NCI-H146 treated with DMSO at 0.1 percent for 48 hours (cell line): ENCODE measurements at regions not wholly inside any gene's neighbourhood (a gene's known extent, or its start where the extent isn't known, plus 50 kb on each side); places are given as distances from the start of the nearest gene placed in this dataset.

Experiments
- DNase-seq: peaks from one replicate; lab custom pipeline; 2025; ENCODE audit not compliant: unreplicated experiment; lab: John Stamatoyannopoulos, UW

DNA sequence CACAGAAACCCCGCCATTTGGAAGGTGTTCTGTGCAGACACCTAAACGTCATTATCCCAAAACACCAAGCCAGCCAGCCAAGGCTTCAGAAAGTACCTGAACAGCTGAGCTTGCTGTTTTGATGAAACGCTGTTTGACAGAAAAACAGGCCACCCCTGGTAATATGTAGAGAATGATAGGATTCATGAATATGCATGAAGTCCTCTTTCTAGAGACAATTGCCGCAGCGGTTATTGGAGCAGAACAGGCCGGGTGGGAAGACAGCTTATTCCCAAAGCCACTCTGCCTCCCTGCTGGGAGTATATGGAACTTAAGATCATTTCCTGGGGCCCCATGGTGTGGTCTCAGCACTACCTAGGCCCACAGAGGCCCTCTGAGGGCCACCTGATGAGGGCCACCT, 229.5 kb downstream of the UQCRFS1 start:
- no peak for DNase-seq

DNA sequence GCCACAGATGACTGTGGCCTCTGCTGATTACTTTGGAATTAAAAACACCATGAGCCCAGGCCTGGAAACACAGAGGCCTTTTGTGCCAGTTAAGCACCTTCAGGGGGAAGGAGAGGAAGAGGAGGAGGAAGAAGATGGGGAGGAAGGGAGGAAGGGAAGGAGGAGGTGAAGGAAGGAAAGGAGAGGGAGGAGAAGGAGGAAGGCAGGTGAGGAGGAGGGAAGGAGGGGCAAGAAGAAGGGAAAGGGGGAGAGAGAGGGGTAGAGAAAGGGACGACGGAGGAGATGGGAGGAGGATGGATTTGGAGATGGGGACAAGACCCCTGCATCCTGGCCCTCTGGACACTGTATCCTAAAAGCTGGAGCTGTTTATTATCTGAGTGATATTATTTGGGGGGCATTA, 231.0 kb downstream of the UQCRFS1 start:
- no peak for DNase-seq

DNA sequence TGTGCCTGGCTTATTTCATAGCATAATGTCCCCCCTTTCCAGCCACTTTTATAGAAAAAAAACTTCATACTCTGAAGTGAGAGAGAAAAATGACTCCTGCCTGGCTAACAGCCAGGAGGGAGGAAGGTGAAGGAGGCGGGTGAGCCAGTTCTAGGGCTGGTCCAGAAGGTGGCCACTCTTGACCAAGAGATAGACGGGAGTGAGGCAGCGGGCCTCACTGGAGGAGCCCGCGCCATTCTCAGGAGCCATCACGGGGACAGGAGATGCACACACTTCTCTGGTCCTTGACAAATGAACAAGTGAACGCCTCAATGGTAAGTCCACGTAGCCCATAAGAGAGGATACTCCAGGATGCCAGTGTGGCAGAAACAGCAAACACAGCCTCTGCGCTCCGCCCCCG, 231.4 kb downstream of the UQCRFS1 start:
- no peak for DNase-seq

DNA sequence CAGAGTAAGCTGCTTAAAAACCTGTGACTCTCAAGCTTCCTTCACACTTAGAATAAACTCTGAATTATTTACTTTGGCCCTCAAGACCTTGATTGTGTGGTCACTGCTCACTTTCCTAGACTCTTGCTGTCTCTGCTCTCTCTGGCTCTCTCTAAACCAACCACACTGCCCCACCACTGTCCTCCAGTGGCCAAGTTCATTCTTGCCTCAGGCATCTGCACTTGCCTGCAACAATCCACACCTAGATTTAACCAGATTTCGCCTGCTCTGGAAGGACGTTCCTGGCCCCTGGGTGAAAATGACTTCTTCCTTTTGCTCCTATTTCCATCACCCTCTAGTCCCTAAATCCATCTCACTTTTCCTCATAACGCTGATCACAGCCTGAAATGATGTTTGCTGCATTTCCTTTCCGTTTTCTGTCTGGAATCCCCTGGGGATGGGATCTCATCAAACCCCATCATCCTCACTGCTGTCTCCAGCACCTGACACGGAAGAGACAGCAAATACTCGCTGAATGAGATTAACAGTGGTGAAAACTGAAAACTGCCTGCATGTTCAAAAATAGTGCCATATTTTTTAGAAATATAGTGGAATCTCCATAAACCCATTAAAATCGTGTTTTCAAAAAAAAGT, 232.6 kb downstream of the UQCRFS1 start:
- no peak for DNase-seq

DNA sequence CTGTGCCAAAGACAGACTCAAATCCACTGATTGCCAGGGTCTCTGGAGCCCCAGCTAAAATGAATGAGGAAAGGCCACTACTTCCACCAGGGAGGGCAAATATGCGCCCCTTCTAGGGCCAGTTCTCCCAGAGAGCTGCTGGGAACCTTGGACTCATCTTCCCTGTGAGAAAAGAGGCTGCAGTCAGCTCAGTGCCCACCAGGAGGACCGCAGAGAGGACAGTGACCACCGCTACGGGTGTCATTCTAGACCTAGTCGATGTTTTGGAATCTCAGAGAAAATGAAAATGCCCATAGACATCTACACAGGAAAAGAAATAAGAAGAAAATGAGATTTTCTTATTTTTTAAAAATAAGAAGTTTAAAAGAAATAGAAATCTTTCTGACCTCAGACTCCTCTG, 235.1 kb downstream of the UQCRFS1 start:
- DNase-seq, result no peak

DNA sequence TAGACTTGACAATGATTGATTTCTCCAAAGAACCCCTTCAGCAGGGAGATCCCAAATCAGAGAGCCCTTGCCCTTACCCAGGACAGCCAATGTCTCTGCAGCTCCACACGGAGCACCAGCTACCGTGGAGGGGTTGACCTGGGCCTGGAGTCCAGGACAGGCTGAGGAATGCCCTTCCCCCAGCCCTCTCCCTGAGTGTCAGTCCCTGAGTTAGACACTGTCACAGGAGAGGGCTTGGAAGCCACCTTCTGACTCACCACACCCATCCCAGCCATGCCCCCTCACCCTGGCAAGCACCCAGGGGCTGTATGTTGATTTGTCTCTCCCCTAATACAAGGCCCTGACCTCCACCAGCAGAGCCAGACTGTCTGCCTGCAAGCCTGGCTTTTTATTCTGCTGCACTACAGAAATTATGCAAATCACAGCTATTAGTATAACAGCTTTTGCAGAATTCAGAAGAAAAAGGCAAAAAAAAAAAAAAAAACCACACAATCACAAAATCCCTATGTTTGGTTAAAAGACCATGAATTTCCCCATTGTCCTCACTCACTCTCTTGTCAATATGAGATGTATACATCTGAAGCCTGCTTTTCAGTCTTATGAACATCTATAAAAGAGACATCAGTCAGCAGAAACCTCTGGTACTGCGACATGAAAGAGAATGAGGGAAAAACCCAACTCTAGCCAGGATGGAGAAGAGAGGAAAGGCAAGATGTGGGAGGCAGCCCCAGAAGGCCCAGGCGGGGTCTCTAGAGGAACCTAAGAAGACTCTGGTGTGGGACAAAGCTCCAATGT, 240.7 kb downstream of the UQCRFS1 start:
- no peak for DNase-seq

DNA sequence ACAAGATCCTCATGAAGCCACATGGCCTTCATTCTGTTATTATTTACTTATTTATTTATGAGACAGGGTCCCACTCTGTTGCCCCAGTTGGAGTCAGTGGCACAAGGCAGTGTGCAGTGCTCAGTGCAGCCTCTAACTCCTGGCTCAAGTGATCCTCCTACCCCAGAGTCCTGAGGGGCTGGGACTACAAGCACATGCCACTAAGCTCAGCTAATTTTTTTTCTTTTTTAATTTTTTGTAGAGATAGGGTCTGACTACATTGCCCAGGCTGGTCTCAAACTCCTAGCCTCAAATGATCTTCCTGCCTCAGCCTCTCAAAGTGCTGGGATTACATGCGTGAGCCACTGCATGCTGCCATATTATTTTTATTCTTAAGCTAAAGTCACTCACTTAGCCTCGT, 241.4 kb downstream of the UQCRFS1 start:
- DNase-seq, result no peak

DNA sequence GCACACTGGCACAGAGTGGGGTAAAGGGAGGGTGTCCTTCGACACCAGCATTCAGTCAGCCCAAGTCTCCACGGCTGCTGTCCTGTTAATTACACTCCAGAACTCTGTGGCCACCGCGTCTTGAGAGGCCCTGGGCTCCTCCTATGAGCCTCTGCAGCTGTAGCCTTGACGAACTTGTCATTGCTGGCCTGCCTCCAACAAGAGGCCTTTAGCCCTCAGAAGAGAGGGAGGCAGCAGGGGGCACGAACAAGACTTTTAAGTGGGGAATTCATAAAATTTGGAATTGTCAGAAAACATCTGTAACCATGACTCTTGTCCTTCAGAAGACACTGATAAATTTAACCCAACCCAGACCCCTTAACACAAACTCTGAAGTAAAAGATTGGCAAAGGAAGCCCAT, 241.9 kb downstream of the UQCRFS1 start:
- DNase-seq, result no peak

DNA sequence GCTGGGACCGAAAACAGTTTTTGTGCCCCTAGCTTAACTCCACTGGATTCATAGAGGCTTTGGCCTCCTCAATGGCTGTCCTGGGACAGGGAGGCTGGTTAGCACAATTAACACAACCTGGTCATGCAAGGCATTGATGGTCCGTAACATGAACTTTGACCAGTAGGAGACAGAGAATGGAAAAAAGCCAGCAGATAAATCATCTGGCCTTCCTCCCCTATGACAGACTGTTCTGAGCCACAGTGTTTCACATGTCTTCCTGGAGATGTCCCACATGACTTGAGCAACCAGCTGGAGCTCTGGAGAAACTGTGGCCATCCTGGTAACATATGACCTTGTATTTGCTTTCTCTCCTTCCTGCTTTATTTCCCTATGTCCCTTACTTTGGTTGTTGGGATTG, 244.2 kb downstream of the UQCRFS1 start:
- no peak for DNase-seq

DNA sequence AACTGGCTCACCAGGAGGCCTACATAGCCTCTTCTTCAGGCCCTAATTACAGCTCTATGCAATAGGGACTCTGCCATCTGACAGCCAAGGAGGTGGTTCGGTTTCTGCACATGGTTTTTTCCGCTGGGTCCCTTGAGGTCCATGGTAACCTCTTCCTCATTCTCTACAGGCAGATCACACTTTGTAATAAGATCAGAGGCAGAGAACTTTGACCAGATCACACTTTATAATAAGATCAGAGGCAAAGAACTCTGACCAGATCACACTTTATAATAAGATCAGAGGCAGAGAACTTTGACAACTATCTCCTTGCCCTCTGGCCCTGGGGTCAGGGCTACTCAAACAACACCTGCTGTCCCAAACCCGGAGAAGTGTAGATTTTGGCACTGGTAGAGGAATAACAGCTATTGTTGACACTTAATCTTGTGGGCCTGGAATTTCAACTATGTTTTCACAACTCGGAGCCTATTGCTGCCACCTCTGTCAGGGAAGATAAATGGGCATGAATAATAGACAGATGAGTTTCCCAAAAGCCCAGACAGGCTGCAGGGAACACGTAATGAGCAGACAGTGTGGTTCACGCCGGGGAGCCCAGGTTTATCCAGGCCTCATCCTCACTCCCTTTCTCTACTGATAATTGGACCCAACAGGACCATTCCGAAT, 246.1 kb downstream of the UQCRFS1 start:
- DNase-seq, result no peak

DNA sequence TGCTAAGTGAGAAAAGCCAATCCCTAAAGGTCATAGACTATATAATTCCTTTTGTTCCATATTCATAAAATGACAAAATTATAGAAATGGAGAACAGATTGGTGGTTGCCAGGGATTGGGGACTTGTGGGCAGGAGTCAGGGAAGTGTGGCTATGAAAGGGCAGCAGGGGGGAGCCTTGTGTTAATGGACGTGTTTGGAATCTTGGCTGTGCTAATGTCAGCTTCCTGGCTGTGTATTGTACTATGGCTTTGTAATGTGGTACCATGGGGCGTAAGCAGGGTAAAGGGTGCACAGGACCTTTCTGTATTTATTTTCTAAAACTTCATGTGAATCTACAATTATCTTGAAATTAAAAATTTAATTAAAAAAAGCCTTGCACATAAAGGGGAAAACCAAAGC, 248.5 kb downstream of the UQCRFS1 start:
- DNase-seq, result no peak

DNA sequence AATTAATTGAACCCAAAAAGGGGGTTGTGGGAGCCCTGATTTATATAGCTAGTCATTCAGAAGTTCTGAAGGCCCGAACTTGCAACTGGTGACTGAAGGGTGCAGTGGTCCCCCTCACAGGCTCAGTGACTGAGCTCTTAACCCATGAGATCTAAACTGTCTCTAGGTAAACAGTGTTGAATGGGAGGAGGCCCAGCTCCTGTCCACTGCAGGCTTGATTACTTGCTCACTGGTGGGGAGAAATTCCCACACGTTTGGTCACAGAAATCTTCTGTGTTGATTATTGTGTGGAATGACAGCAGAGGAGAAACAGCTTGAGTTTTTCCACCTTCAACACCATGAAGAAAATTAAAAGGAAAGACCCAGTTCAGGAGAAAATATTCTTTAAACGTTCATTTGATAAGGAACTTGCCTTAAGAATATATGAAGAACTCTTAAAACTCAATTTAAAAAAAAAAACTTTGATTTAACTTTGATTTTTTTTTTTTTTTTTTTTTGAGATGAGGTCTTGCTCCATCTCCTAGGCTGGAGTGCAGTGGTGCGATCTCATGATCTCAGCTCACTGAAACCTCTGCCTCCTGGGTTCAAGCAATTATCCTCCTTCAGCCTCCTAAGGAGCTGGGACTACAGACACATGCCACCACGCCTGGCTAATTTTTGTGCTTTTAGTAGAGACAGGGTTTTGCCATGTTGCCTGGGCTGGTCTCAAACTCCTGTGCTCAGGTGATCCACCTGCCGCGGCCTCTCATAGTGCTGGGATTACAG, 249.3 kb downstream of the UQCRFS1 start:
- no peak for DNase-seq

DNA sequence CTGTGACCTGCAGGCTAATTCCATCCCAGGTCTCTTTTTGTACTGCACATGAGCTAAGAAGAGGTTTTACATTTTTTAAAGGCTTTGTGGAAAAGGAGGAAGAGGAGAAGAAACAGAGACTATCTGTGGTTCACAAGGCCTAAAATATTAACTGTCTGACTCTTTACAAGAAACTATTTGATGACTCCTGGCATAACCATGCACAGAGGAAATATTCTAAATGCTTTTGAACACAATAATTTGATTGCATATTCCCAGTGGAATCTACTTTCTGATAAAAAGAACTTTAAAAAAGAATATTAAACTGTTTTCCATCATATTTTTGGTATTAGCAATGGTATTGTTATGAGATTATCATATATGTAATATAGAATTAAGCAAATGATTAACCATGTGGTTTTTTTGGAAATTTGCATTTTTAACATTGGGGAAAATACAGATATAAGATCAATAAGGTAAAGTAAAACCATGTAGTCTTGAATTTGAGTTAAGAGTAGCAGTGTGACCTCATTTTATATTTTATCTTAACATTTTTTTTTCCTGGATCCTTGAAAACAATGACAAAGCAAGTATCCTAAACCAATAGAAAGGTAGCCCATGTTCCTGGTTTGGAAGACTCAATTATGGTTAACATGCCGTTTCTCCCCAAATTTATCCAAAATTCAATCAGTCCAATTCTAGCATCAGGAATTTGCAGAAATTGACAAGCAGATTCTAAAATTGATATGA, 251.0 kb downstream of the UQCRFS1 start:
- no peak for DNase-seq

DNA sequence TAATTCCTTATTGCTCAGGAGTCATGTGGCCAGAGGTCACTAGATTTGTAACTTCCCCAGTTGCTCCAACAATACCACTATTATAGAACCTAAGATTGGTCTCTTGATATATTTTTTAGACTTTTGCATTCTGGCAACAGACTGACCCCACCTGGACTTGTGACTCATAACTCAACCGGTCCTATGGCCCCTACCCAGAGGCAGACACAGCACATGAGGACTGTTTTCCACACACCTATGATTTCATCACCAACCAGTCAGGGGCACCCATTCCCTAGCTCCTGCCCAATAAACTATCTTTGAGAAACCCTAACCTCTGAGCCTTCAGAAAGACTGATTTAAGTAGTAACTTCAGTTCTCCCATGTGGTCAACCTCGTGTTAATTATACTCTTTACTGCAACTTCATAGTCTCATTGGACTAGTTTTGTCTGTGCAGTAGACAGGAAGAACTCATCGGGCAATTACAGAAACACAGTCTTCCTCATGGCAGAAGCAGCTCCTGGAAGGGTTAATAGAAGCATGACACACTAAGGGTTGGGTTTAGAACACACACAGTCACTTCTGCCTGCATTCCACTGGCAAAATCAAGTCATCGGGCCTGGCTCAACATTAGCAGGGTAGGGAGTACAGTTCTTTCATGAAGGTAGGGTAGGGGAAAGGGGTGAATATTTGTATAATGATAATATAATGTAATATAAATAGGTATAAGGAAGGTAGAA, 251.8 kb downstream of the UQCRFS1 start:
- no peak for DNase-seq

DNA sequence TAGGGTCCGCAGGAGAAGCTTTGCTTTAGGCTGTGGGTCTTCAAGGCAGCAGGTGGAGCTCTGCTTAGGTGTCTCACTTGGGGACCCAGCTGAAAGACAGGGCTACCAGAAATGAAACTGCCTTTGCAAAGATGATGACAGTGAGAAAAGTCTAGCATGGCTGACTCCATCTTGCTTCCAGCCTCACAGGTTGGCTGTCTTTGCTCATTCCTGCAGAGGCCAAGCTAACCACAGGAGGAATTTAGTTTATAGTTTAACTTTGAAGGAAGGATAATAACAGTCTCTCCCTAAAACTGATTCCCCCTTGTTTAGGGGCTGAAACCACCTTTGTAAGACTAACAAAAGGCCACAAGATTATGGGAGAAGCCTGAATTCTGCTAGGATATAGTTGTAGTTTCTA, 252.4 kb downstream of the UQCRFS1 start:
- DNase-seq, result no peak

DNA sequence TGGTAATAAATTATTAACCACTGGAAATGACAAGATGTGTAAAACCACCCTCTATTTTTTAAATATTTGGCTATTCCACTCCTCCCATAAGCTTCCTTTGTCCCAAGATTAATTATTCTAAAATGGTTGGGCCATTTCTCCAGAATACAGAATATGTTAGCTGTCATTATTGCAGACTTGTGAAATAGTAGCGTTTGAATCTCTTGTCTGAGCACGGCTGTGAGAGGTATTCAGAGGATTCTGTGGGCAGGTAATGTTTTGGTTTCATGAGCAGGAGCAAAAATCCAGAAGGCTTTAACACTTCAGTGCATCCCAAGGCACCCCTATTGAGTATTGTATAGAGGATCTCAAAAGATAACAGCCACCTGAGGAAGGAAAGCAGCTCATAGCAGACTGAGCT, 256.0 kb downstream of the UQCRFS1 start:
- DNase-seq, result no peak

DNA sequence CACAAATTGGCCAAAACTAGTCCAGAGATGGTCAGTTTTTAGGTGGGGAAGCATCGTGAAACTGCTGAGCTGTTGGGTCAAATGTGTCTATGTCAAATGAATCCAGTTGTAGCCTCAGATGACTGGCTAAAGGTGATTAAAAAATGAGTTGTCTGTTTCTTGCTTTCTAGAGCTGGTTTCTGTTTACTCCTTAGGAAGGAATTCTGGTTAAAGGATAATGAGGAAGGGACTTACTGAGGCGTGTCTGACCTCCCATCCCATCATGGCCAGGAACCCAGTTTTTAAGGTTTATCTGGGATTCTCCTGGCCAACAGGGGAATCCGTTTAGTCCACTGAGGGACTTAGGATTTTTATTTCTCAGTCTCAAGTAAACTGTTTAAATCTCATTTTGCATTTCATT, 256.5 kb downstream of the UQCRFS1 start:
- no peak for DNase-seq

DNA sequence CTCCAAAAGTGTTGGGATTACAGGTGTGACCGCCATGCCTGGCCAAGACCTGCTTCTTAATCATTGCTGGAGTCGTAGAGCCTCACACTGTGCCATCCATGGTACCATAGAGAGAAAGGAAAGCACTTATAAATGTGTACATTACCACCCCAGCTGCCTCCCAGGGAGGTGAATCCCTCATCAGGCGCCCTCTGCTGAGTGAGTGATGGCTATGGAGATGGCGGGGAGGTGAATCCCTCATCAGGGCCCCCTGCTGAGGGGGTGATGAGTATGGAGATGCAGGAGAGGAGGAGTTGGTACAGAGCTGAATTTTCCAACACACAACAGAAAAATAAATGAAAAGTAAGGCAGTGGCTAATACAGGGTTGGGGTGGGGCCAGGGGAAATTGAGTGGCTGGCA, 263.4 kb downstream of the UQCRFS1 start:
- no peak for DNase-seq

DNA sequence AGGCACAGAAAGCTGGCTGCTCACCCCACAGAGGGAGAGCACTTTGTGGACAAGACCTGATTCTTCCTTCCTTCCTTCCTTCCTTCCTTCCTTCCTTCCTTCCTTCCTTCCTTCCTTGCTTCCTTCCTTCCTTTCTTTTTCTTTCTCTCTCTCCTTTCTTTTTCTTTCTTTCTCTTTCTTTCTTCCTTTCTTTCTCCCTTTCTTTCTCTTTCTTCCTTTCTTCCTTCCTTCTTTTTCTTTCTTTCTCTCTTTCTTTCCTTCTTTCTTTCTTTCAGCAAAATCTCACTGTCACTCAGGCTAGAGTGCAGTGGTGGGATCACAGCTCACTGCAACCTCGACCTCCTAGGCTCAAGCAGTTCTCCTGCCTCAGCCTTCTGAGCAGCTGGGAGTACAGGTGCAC, 263.9 kb downstream of the UQCRFS1 start:
- DNase-seq, result no peak

DNA sequence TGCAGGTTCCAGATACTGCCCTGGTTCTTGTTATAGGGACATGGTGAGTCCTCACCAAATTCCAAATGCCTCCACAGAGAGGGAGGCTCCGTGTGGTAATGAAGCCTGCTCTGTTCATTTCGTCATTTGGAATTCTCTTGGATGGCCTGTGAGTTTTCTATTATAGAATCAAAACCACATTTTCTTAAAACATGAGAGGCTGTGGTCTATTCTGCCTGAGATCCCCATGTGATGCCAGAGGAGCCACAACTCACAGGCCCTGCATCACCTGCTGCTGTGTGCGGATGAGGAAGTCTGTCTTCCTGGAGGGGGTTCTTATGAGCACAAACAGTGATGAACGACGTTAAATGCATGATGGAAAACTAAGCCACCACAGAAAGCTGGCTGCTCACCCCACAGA, 264.4 kb downstream of the UQCRFS1 start:
- no peak for DNase-seq
